Activated CD8-positive, alpha-beta T cell treated with anti-CD3 and anti-CD28 coated beads for 36 hours (primary cell): ENCODE measurements at regions not wholly inside any gene's neighbourhood (a gene's known extent, or its start where the extent isn't known, plus 50 kb on each side); places are given as distances from the start of the nearest gene placed in this dataset.
"Not testable (repeated sequence)": the region's sequence is repeated elsewhere in the genome, so short reads cannot be mapped to it uniquely, and the experiment has no call there.

Experiments
- ATAC-seq: fragments of 200-7000 bp; cut with Tn5 transposase; one replicate; pipeline ENCODE4 v1.10.0; 2021; ENCODE audit warnings: mild to moderate bottlenecking, moderate library complexity
- CTCF ChIA-PET: fragments of 350-600 bp; sonication (Branson Sonifier 250); formaldehyde crosslinking; loops from one replicate; lab custom pipeline; 2021; ENCODE audit warnings: antibody characterized with exemption; lab: Charles Lee
- POLR2A ChIA-PET: fragments of 350-600 bp; sonication (Branson Sonifier 250); formaldehyde crosslinking; loops from one replicate; lab custom pipeline; 2021; ENCODE audit warnings: antibody characterized with exemption; lab: Charles Lee
- DNase-seq: peaks from one replicate; pipeline ENCODE4 v3.0.0-alpha.2; 2020
- H3K27ac Mint-ChIP-seq: one replicate; pipeline ENCODE4 v1.8.0; 2021; ENCODE audit warnings: mild to moderate bottlenecking, mixed read lengths
- H3K27me3 Mint-ChIP-seq: one replicate; pipeline ENCODE4 v1.8.0; 2021; ENCODE audit warnings: mixed read lengths
- H3K36me3 Mint-ChIP-seq: one replicate; pipeline ENCODE4 v1.8.0; 2021; ENCODE audit warnings: low read depth, mixed read lengths
- H3K4me1 Mint-ChIP-seq: one replicate; pipeline ENCODE4 v1.8.0; 2021; ENCODE audit warnings: low read depth, mixed read lengths
- H3K4me3 Mint-ChIP-seq: one replicate; pipeline ENCODE4 v1.8.0; 2021; ENCODE audit warnings: mild to moderate bottlenecking, moderate library complexity, mixed read lengths
- H3K9me3 Mint-ChIP-seq: one replicate; pipeline ENCODE4 v1.8.0; 2021; ENCODE audit warnings: mixed read lengths
- intact Hi-C: fragments of 100-400 bp; cut with micrococcal nuclease; formaldehyde crosslinking; loops from one replicate; pipeline ENCODE4 v1.10.0; 2022
- TF ChIP-seq, protein P1 (sequence below): fragments of 200-600 bp; IDR thresholded peaks from one replicate; pipeline ENCODE4 v1.8.0; 2022; ENCODE audit warnings: antibody characterized with exemption, mild to moderate bottlenecking

DNA sequence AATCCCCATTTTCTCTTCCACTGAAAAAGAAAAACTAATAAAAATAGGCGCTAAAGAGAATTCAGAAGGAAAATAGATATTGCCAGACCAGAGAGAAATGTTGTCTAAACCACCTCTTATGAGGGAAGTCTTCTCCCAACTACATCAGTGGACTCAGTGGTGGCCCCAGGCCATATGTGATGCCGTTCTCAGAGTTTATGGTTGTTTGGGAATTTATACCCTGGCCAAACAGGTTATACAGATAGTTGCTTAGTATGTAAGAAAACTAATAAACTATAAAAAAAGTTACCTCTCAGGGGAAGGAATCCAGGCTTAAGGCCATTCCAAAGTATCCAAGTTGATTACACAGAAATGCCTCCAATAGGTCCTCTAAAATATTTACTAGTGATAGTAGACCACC is 103.4 kb upstream of the RBM19 start:
- H3K4me3 Mint-ChIP-seq, result no peak overlapping the region
- peaks cover 1% of the 10 kb centered on the region for H3K9me3 Mint-ChIP-seq
- TF ChIP-seq, protein P1, sequence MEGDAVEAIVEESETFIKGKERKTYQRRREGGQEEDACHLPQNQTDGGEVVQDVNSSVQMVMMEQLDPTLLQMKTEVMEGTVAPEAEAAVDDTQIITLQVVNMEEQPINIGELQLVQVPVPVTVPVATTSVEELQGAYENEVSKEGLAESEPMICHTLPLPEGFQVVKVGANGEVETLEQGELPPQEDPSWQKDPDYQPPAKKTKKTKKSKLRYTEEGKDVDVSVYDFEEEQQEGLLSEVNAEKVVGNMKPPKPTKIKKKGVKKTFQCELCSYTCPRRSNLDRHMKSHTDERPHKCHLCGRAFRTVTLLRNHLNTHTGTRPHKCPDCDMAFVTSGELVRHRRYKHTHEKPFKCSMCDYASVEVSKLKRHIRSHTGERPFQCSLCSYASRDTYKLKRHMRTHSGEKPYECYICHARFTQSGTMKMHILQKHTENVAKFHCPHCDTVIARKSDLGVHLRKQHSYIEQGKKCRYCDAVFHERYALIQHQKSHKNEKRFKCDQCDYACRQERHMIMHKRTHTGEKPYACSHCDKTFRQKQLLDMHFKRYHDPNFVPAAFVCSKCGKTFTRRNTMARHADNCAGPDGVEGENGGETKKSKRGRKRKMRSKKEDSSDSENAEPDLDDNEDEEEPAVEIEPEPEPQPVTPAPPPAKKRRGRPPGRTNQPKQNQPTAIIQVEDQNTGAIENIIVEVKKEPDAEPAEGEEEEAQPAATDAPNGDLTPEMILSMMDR, result no peak
- no peaks in the 10 kb centered on the region for H3K36me3 Mint-ChIP-seq
- intact Hi-C loops, result no loop called here
- ChIA-PET CTCF (no interaction called here), POLR2A (no interaction called here)
- peaks cover 5% of the 10 kb centered on the region for H3K27me3 Mint-ChIP-seq
- DNase-seq (no peak), ATAC-seq (no peak)
- H3K27ac Mint-ChIP-seq, result no peak overlapping the region
- H3K4me1 Mint-ChIP-seq, result no peaks in the 10 kb centered on the region

DNA sequence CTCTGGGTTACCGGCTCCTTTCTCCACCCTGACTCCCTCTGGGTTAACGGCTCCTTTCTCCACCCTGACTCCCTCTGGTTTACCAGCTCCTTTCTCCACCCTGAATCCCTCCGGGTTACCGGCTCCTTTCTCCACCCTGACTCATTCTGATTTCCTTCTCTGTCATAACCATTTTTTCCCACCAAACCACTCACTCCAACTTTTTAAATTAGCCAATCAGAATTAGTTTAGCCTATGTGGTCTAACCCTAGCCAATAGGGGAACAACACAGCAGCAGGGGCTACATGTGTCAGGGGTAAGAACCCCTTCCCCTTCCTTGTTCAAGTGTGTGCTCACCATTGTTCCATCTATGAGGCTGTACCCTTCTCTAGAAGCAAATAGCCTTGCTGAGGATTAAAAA is 98.4 kb upstream of the RBM19 start:
- DNase-seq (no peak), ATAC-seq (no peak)
- Mint-ChIP-seq H3K27me3 (no peaks in the 10 kb centered on the region), H3K4me1 (no peaks in the 10 kb centered on the region), H3K9me3 (peaks cover 2% of the 10 kb centered on the region), H3K4me3 (no peak overlapping the region), H3K36me3 (no peaks in the 10 kb centered on the region), H3K27ac (no peak overlapping the region)
- TF ChIP-seq, protein P1, result no peak
- ChIA-PET POLR2A (no interaction called here), CTCF (no interaction called here)
- intact Hi-C loops, result no loop called here

DNA sequence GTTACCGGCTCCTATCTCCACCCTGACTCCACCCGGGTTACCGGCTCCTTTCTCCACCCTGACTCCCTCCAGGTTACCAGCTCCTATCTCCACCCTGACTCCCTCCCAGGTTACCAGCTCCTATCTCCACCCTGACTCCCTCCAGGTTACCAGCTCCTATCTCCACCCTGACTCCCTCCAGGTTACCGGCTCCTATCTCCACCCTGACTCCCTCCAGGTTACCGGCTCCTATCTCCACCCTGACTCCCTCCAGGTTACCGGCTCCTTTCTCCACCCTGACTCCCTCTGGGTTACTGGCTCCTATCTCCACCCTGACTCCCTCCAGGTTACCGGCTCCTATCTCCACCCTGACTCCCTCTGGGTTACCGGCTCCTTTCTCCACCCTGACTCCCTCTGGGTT is 97.9 kb upstream of the RBM19 start:
- H3K36me3 Mint-ChIP-seq, H3K9me3 Mint-ChIP-seq, H3K27ac Mint-ChIP-seq, ATAC-seq, H3K27me3 Mint-ChIP-seq, POLR2A ChIA-PET, DNase-seq, H3K4me1 Mint-ChIP-seq, intact Hi-C loops, H3K4me3 Mint-ChIP-seq, CTCF ChIA-PET: not testable (repeated sequence)

DNA sequence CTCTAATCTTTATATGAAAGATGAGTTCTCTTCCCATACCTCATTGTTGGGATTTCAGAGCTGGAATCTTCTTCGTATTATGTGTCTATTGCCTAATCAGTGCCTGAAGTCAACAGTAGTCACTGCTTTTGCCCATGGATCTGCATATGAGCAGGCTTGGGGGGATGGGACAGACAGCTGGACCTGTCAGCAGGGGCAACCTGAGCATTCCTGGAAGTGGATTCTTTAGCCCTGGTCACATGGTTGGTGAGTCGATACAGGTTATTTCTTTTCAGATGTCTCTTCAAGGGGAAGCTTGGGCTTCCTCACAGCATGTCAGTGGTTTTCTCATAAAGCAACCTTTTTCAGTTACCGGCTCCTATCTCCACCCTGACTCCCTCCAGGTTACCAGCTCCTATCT is 97.3 kb upstream of the RBM19 start:
- ChIA-PET CTCF (no interaction called here), POLR2A (no interaction called here)
- Mint-ChIP-seq H3K4me1 (no peaks in the 10 kb centered on the region), H3K27me3 (no peaks in the 10 kb centered on the region), H3K4me3 (no peak overlapping the region), H3K36me3 (no peaks in the 10 kb centered on the region), H3K9me3 (peaks cover 2% of the 10 kb centered on the region), H3K27ac (no peak overlapping the region)
- TF ChIP-seq, protein P1, result no peak
- ATAC-seq (no peak), DNase-seq (no peak)
- intact Hi-C loops, result no loop called here

DNA sequence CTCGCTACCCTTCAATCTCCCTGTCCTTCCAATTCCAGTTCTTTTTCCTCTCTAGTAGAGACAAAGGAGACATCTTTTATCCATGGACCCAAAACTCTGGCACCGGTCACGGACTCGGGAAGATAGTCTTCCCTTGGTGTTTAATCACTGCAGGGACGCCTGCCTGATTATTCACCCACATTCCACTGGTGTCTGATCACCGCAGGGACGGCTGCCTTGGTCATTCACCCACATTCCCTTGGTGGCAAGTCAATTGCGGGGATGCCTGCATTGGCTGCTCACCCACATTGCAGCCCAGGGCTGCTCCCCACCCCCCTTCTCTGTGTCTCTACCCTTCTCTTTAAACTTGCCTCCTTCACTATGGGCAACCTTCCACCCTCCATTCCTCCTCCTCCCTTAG is 90.2 kb upstream of the RBM19 start:
- H3K36me3 Mint-ChIP-seq, H3K4me1 Mint-ChIP-seq, H3K27me3 Mint-ChIP-seq, intact Hi-C loops, H3K9me3 Mint-ChIP-seq, H3K27ac Mint-ChIP-seq, POLR2A ChIA-PET, ATAC-seq, DNase-seq, CTCF ChIA-PET, H3K4me3 Mint-ChIP-seq: not testable (repeated sequence)

DNA sequence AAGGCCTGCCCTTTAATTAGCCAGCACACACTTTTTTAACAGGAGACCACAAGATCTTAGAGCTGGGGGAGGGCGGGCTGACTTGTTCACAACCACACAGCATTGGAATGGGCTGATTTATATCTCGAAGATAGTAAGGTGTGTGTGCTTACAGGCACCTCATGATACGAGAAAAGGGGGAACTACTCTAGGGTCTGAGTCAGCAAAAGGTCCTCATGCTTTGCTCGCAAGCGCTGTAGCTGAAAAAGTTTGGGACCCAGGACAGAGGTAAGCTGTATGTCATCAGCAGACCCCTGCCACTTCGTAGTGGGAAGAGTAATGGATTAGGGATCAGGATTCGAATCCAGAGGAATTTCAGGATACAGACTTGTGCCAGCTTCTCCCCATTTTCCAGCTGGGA is 88.9 kb upstream of the RBM19 start:
- peaks cover 5% of the 10 kb centered on the region for H3K27me3 Mint-ChIP-seq
- H3K4me3 Mint-ChIP-seq, result no peak overlapping the region
- no peaks in the 10 kb centered on the region for H3K9me3 Mint-ChIP-seq
- ATAC-seq (no peak), DNase-seq (no peak)
- no peak overlapping the region for H3K27ac Mint-ChIP-seq
- ChIA-PET POLR2A (no interaction called here), CTCF (interaction anchor here (0.7 kb wide), 1 partner anchor 75 kb away, joined by 3 read pairs; no protein-coding TSS in a partner anchor)
- intact Hi-C loops, result no loop called here
- TF ChIP-seq, protein P1, result no peak
- H3K36me3 Mint-ChIP-seq, result no peaks in the 10 kb centered on the region
- no peaks in the 10 kb centered on the region for H3K4me1 Mint-ChIP-seq
